Stimulated activated CD4-positive, alpha-beta T cell treated with anti-CD3 and anti-CD28 coated beads, Interleukin-4, amount 100 ng/mL, for 1 hour (primary cell): ENCODE measurements at regions not wholly inside any gene's neighbourhood (a gene's known extent, or its start where the extent isn't known, plus 50 kb on each side); places are given as distances from the start of the nearest gene placed in this dataset.
"Not testable (repeated sequence)": the region's sequence is repeated elsewhere in the genome, so short reads cannot be mapped to it uniquely, and the experiment has no call there.

Experiments
- DNase-seq: peaks from one replicate; pipeline ENCODE4 v3.0.0-alpha.2; 2020

- no peak for DNase-seq
Observed at GRCh38 chrX:98068024-98068580, 1184.4 kb downstream of the RPA4 start.

DNA sequence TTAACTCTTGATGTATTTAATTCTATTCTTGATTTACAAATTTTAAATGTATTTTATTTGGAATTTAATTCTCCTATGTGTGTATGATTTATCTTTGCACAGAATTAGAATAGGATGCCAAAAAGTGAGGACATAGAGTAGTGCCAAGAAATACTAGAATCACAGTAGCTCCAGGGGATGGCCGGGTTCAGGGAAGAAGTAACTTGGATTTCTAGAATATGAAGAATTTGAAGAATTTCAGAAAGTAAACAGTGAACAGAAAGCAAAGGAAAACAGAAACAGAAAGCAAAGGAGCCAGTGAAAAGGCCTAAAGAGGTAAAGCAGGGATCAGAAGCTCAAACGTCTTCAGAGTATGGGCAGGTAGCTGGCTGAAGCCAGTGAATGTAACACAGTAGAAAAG is 1187.6 kb downstream of the RPA4 start:
- no peak for DNase-seq

DNA sequence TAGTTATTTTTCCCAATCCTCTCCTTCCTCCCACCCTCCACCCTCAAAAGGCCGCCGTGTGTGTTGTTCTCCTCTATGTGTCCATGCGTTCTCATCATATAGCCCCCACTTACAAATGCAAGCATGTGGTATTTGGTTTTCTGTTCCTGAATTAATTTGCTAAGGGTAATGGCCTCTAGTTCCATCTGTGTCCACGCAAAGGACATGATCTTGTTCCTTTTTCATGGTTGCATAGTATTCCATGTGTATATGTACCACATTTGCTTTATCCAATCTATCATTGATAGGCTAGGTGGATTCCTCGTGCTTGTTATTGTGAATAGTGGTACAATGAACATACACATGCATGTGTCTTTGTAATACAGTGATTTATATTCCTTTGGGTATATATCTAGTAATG is 1193.7 kb downstream of the RPA4 start:
- DNase-seq: no peak

GRCh38 chrX:98111684-98112083 is 1228.0 kb downstream of the RPA4 start:
- DNase-seq: no peak

GRCh38 chrX:98114021-98114420 is 1230.3 kb downstream of the RPA4 start:
- no peak for DNase-seq

DNA sequence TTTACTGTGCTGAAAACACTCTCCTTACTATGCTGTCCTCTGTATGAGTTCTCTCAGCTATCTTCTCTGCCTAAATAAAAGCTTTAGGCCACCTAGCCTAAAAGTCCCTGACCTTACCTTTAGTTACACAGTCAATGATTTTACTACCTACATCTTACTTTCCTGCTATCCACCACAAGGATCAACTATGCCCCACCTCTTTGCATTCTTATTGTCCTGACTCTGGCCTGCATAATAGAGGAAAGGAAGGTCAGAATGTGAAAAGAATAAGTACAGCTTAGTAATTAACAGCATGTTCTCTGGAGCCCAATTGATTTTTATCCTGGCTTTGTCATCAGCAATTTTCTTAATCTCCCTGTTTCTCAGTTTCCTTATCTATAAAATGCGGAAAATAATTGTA is 1257.8 kb downstream of the RPA4 start:
- DNase-seq: no peak

DNA sequence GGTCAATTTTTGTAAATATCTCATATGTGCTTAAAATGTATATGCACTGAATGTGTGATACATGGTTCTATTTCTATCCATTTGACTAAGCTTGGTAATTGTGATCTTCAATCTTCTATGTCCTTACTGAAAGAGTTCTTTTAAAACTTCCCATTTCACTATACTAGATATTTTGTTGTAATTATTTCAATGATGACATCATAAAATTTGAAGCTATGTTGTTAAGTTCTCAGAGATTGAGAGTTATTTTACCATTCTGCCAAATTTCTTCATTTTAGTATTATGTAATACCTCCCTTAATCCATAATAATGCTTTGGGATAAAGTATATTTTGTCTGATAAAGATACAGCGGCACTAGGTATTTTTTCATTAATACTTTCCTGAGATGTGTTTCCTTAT is 1307.3 kb downstream of the RPA4 start:
- DNase-seq: no peak

DNA sequence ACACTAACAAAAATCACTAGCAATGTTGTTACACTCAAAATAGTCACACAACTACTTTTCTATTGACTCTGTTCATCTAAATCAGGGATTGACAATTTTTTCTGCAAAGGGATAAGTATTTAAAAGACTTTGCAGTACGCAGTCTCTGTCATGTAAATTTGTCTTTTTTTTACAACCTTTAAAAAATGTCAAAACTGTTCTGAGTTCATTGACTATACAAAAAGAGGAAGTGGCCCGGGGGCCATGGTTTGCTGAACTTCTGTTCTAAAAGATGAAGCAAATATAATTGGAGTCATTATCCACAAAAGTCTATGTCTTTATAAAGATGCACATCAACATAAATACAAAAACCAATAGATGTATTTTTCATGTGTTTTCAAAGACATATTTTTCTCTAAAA is 1310.3 kb downstream of the RPA4 start:
- no peak for DNase-seq

- no peak for DNase-seq
Observed at GRCh38 chrX:98203800-98204199, 1320.1 kb downstream of the RPA4 start.

GRCh38 chrX:98207947-98208346 is 1324.2 kb downstream of the RPA4 start:
- no peak for DNase-seq

GRCh38 chrX:98231003-98231402 is 1347.3 kb downstream of the RPA4 start:
- no peak for DNase-seq

DNA sequence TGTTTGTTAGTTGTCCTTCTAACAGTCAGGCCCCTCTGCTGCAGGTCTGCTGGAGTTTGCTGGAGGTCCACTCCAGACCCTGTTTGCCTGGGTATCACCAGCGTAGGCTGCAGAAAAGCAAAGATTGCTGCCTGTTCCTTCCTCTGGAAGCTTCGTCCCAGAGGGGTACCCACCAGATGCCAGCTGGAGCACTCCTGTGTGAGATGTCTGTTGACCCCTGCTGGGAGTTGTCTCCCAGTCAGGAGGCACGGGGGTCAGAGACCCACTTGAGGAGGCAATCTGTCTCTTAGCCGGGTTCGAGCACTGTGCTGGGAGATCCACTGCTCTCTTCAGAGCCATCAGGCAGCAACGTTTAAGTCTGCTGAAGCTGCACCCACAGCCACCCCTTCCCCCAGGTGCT is 1356.4 kb downstream of the RPA4 start:
- DNase-seq: not testable (repeated sequence)

- no peak for DNase-seq
Observed at GRCh38 chrX:98263135-98263534, 1379.4 kb downstream of the RPA4 start.

- DNase-seq: no peak
Observed at GRCh38 chrX:98289726-98290125, 1406.0 kb downstream of the RPA4 start.

- DNase-seq: no peak
Observed at GRCh38 chrX:98294310-98294709, 1410.6 kb downstream of the RPA4 start.

- no peak for DNase-seq
Observed at GRCh38 chrX:98296129-98296528, 1412.4 kb downstream of the RPA4 start.

DNA sequence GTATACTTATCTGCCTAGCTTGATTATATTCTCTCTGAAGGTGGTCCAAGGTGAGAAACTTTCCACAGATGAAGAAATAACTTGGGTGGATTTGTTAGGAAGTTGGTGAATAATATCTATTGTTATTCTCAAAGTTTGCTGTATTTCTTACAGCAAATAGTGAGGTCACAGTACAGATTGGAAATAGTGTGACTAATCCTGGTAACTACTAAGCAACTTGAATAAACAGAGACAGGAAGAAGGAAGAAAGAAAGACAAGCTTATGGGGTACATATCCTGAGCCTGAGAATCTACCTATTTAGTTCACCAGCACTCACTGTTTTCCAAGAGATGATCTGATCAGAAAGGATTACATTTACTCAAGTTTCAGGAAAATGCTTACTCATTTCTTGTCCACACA is 1416.1 kb downstream of the RPA4 start:
- DNase-seq: no peak

DNA sequence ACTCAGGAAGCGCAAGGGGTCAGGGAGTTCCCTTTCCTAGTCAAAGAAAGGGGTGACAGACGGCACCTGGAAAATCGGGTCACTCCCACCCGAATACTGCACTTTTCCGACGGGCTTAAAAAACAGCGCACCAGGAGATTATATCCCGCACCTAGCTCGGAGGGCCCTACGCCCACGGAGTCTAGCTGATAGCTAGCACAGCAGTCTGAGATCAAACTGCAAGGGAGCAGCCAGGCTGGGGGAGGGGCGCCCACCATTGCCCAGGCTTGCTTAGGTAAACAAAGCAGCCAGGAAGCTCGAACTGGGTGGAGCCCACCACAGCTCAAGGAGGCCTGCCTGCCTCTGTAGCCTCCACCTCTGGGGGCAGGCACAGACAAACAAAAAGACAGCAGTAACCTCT is 1416.8 kb downstream of the RPA4 start:
- DNase-seq: not testable (repeated sequence)

- DNase-seq: no peak
Observed at GRCh38 chrX:98331407-98331806, 1447.7 kb downstream of the RPA4 start.

GRCh38 chrX:98338544-98338943 is 1454.8 kb downstream of the RPA4 start:
- no peak for DNase-seq

DNA sequence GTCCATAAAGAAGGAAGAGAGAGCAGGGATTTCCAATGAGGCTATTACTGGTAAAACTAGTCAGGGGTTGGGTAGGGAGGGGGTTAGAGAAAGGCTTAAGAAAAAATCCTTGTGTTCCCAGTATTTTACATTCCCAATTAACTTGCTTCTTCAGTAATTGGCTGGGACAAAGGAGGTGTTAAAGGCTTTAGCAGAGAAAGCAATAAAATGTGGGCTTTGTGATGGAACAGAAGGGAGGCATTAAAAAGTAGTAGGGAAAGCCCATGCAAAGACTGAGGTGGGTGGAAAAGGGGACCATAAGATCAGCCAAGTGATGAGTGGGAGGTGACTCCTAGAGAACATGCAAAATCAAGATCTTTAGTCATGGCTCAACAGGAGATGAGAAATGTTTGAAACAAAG is 1467.2 kb downstream of the RPA4 start:
- no peak for DNase-seq

- DNase-seq: no peak
Observed at GRCh38 chrX:98357146-98357545, 1473.4 kb downstream of the RPA4 start.

- no peak for DNase-seq
Observed at GRCh38 chrX:98362630-98363029, 1478.9 kb downstream of the RPA4 start.

GRCh38 chrX:98371994-98372393 is 1488.3 kb downstream of the RPA4 start:
- DNase-seq: no peak

DNA sequence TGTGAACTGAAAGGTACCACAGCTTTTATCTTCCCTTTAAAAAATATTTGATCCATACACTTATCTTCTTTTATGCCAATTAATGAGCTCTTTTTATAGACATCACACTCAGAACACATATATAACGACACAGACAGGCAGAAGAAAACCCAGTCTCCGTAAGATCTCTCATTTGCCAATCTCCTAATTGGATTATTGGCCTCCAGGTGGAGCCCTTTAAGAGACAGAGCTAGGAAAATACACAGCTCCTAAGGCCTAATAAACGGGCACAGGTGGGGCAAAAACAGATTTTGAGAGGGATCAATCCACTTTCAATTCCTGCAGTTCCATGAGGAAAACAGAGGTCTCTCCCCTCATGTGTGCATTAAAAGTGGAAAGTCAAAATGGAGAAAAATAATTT is 1495.4 kb downstream of the RPA4 start:
- no peak for DNase-seq

DNA sequence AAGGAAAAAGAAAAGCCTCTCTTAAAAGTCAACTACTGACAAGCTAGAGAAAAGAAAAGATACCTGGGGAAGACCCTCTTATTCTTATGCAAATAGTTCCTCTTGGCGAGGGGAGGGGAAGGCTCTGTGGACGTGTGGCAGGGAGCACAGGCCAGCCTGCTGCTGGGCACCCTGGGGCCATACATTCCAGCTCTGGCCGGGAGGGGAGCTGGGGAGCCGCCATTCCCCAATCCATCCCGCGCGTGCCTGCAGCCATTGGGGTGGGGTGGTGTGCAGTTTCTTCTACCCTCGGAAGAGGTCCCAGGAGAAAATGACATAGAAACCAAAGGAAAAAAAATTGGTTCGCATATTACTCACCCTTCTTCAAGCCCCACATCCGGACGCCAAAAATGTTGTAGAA is 1496.4 kb downstream of the RPA4 start:
- no peak for DNase-seq
